ENCODE measurements at regions not wholly inside any gene's neighbourhood (a gene's known extent, or its start where the extent isn't known, plus 50 kb on each side); places are given as distances from the start of the nearest gene placed in this dataset.
"Not testable (repeated sequence)": the region's sequence is repeated elsewhere in the genome, so short reads cannot be mapped to it uniquely, and the experiment has no call there.

DNA sequence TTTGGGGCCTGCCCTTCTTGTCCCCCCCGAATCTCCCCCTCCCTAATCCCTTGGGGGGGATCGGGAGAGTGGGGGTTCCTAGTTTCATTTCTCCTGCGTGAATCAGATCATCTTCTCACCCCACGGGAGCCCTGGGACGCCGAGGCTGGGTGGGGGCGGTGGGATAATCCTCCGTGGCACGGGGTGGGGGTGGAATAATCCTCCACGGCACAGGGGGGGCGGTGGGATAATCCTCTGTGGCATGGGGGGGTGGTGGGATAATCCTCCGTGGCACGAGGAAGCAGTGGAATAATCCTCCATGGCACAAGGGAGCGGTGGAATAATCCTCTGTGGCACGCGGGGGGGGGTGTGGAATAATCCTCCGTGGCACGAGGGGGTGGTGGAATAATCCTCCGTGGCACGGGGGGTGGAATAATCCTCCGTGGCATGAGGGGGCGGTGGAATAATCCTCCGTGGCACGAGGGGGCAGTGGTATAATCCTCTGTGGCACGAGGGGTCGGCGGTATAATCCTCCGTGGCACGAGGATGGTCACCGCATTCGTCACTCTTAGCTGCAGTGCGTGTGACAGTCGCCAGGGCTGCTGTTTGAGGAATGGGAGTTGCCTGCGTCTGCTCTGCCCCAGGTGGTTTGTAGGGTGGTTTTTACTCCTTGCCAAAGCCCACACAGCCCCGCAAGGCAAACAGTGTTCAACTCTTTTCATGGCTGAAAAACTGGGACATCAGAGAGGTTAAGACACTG, 156.9 kb downstream of the LAT start:
- DNase-seq (ENCODE audit: low read depth), result no peak
- TF ChIP-seq, protein P1, sequence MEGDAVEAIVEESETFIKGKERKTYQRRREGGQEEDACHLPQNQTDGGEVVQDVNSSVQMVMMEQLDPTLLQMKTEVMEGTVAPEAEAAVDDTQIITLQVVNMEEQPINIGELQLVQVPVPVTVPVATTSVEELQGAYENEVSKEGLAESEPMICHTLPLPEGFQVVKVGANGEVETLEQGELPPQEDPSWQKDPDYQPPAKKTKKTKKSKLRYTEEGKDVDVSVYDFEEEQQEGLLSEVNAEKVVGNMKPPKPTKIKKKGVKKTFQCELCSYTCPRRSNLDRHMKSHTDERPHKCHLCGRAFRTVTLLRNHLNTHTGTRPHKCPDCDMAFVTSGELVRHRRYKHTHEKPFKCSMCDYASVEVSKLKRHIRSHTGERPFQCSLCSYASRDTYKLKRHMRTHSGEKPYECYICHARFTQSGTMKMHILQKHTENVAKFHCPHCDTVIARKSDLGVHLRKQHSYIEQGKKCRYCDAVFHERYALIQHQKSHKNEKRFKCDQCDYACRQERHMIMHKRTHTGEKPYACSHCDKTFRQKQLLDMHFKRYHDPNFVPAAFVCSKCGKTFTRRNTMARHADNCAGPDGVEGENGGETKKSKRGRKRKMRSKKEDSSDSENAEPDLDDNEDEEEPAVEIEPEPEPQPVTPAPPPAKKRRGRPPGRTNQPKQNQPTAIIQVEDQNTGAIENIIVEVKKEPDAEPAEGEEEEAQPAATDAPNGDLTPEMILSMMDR (conservative IDR thresholded peaks at IDR 0.05; ENCODE audit: control insufficient read depth, insufficient read depth, low read depth, low read length), result no peak
- H3K4me3 ChIP-seq (ENCODE audit: control insufficient read depth, low read depth, low read length), result no peak overlapping the region

DNA sequence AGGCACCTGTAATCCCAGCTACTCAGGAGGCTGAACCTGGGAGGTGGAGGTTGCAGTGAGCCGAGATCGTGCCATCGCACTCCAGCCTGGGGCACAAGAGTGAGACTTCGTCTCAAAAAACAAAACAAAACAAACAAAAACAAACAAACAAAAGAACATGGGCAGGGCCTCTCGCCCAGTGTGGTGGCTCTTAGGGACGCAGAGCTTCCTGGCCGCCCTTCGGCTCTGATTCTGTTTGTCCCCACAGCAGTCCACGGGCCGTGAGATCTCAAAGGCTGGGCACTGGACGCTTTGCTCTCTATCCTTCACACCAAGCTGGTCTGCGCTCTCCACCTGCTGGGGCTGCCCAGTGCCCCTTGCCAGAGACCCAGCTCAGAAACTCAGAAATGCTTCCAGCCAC, 156.3 kb downstream of the LAT start:
- not testable (repeated sequence) for DNase-seq (ENCODE audit: low read depth); H3K4me3 ChIP-seq (ENCODE audit: control insufficient read depth, low read depth, low read length)

DNA sequence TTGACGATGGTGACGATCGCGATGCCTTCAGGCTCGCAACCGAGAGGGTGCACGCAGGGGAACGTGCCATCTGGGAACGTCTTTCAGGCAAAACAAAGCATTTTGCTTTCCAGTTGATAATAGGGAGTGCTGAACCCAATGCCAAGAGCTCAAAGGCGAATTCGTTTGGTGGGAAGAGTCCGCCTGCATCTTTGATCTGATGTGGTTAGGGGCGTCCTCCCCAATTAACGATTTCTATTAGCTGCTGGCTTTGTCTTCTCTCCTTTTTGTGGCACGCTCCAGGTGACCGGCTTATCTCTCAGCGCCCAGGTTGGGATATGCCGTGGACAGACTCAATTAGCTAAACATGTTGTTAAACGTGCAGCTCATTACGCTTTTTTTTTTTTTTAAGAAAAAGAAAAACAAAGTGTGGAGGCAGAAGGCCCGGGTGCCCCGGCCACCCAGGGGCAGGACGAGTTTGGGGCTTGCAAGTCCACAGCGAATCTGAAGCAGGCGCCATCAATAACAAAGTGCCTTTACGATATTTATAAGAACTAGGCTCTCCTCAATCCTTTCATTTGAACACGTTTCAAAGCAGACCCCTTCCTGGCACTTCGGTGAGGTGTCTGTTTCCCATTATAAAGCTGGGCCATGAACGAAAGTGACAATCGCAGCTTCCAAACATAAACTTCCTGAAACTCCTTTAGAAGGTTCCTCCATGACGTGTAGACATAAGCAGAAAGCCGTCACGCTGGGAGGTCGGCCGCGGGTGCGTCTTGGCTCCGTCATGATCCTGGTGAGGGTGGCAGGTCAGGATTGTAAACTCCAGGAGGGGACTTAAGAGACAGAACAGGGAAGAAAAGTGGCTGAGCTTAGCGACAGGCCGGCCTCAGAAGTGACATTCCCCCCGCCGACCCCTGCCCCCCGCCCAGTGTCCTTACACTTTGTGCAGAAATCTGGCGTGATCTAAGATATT, 155.3 kb downstream of the LAT start:
- H3K4me3 ChIP-seq (ENCODE audit: control insufficient read depth, low read depth, low read length); DNase-seq (ENCODE audit: low read depth): not testable (repeated sequence)

- TF ChIP-seq, protein P1 (conservative IDR thresholded peaks at IDR 0.05; ENCODE audit: control insufficient read depth, insufficient read depth, low read depth, low read length), result no peak
- DNase-seq (ENCODE audit: low read depth), result no peak
- H3K4me3 ChIP-seq (ENCODE audit: control insufficient read depth, low read depth, low read length), result no peak overlapping the region
Measured at GRCh38 chr16:29139261-29139802, 154.5 kb downstream of the LAT start.

- DNase-seq (ENCODE audit: low read depth); H3K4me3 ChIP-seq (ENCODE audit: control insufficient read depth, low read depth, low read length): not testable (repeated sequence)
Measured at GRCh38 chr16:29138698-29139097, 153.8 kb downstream of the LAT start.

- H3K4me3 ChIP-seq (ENCODE audit: control insufficient read depth, low read depth, low read length); DNase-seq (ENCODE audit: low read depth): not testable (repeated sequence)
Measured at GRCh38 chr16:29137894-29138662, 153.2 kb downstream of the LAT start.

DNA sequence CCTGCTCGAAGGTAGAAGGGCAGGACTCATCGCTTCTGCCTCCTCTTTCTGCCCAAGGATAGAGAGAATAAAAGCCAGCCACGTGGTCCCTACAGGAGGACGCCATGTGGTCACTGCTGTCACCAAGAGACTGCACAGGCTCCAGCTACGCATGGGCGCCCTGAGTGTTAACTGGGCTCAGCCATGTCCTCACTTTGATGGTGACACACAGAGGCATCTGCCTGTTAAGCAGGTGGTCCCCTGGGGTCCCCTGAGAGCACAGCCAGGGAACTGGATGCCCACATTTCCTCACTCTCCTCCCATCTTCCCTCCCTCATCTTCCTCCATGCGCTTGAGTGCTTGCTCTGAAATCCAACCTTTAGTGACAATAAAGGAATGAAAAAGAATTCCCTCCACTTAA, 152.6 kb downstream of the LAT start:
- DNase-seq (ENCODE audit: low read depth); H3K4me3 ChIP-seq (ENCODE audit: control insufficient read depth, low read depth, low read length): not testable (repeated sequence)

DNA sequence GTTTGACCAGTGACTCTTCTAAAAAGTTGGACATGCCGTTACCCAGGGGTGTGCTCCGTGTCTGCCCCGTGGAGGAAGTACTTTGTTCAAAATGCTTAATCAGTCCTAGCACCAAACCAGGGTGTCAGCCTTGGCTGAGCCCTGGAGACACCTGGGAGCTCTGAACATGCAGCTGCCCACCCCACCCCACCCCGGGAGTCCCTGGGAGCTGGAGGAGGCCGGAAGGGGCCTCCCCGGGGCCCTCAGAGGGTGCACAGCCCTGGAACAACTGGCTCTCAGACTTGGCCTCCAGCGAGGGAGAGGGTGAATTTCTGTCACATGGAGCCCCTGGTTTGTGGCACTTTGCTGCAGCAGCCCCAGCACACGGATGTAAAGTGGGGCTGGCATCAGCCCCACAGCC, 152.1 kb downstream of the LAT start:
- H3K4me3 ChIP-seq (ENCODE audit: control insufficient read depth, low read depth, low read length); DNase-seq (ENCODE audit: low read depth): not testable (repeated sequence)

- DNase-seq (ENCODE audit: low read depth); H3K4me3 ChIP-seq (ENCODE audit: control insufficient read depth, low read depth, low read length): not testable (repeated sequence)
Measured at GRCh38 chr16:29136046-29136696, 151.3 kb downstream of the LAT start.

GRCh38 chr16:29135098-29135497, 150.2 kb downstream of the LAT start:
- not testable (repeated sequence) for H3K4me3 ChIP-seq (ENCODE audit: control insufficient read depth, low read depth, low read length); DNase-seq (ENCODE audit: low read depth)

DNA sequence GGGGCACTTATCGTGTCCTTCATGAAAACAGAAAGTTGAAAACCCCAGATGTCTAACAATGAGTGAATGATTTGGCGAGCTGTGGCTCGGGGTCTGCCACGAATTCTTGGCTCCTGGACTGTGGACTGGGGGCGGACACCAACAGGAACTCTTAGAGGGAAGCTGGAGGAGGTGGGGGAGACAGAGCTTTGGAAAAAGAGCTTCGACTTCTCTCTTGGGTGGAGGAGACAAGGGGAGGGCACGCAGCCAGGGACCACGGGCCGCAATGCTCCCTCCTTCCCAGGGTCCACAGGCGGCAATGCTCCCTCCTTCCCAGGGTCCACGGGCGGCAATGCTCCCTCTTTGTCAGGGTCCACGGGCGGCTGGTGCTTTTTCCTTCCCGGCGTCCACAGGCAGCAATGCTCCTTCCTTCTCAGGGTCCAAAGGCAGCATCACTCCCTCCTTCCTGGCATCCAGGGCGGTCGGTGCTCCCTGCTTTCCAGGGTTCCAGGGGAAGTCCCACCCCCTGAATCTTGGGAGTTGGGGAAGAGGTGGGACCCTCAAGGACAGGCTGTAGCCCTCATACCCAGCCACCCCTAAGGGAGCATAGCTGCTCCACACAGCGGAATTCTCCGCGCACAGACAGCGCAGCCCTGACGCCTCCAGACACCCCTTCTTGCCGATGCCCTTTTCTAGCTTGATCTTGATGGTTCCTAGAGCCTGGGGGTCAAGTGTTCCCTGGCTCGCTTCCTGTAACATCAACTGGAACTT, 149.0 kb downstream of the LAT start:
- DNase-seq (ENCODE audit: low read depth); H3K4me3 ChIP-seq (ENCODE audit: control insufficient read depth, low read depth, low read length): not testable (repeated sequence)

- not testable (repeated sequence) for H3K4me3 ChIP-seq (ENCODE audit: control insufficient read depth, low read depth, low read length); DNase-seq (ENCODE audit: low read depth)
Measured at GRCh38 chr16:29132869-29133268, 148.0 kb downstream of the LAT start.

DNA sequence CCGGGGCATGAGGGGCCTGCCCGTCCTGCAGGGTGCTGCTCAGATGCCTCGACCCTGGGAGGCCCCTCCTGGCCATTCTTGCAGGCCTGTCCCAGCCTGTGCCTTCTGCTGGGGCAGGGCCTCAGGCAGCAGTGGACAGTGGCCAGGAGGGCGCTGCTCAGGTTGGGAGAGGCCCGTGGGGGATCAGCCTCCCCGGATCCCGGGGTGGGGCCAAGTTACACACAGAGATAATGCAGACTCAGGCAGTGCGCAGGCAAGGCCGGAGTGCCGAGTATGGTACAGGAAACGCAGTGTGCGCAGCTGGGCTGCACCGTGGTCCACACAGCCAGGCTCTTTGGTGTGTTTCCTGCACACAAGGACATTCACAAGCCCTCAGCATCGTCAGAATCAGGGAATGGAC, 147.6 kb downstream of the LAT start:
- not testable (repeated sequence) for DNase-seq (ENCODE audit: low read depth); H3K4me3 ChIP-seq (ENCODE audit: control insufficient read depth, low read depth, low read length)

All from fibroblast of mammary gland (primary cell).